ENCODE measurements at regions not wholly inside any gene's neighbourhood (a gene's known extent, or its start where the extent isn't known, plus 50 kb on each side); places are given as distances from the start of the nearest gene placed in this dataset.

GRCh38 chr16:85362443-85362842 lies 250.2 kb upstream of the CIBAR2 start:
- DNase-seq (ENCODE audit: low read depth), result no peak

- DNase-seq (ENCODE audit: low read depth), result no peak
These were observed 249.7 kb upstream of the GSE1 start for GRCh38 chr16:85363427-85363826.

- peak; percentile 12 for DNase-seq (ENCODE audit: low read depth)
These were observed 249.2 kb upstream of the GSE1 start for GRCh38 chr16:85363881-85364280.

- DNase-seq (ENCODE audit: low read depth), result no peak
These were observed 248.6 kb upstream of the GSE1 start for GRCh38 chr16:85364323-85365040.

GRCh38 chr16:85365120-85365519 lies 248.0 kb upstream of the GSE1 start:
- no peak for DNase-seq (ENCODE audit: low read depth)

GRCh38 chr16:85366031-85366763 lies 246.9 kb upstream of the GSE1 start:
- no peak for DNase-seq (ENCODE audit: low read depth)

- no peak for DNase-seq (ENCODE audit: low read depth)
These were observed 245.6 kb upstream of the GSE1 start for GRCh38 chr16:85367485-85367884.

- no peak for DNase-seq (ENCODE audit: low read depth)
These were observed 244.1 kb upstream of the GSE1 start for GRCh38 chr16:85369060-85369459.

- no peak for DNase-seq (ENCODE audit: low read depth)
These were observed 243.2 kb upstream of the GSE1 start for GRCh38 chr16:85369741-85370528.

GRCh38 chr16:85370543-85370880 lies 242.6 kb upstream of the GSE1 start:
- no peak for DNase-seq (ENCODE audit: low read depth)

GRCh38 chr16:85370881-85371651 lies 242.1 kb upstream of the GSE1 start:
- no peak for DNase-seq (ENCODE audit: low read depth)

GRCh38 chr16:85371948-85372347 lies 241.2 kb upstream of the GSE1 start:
- no peak for DNase-seq (ENCODE audit: low read depth)

GRCh38 chr16:85372627-85373372 lies 240.3 kb upstream of the GSE1 start:
- no peak for DNase-seq (ENCODE audit: low read depth)

GRCh38 chr16:85373741-85374570 lies 239.2 kb upstream of the GSE1 start:
- DNase-seq (ENCODE audit: low read depth), result no peak

- DNase-seq (ENCODE audit: low read depth), result no peak
These were observed 238.6 kb upstream of the GSE1 start for GRCh38 chr16:85374571-85374872.

- no peak for DNase-seq (ENCODE audit: low read depth)
These were observed 237.8 kb upstream of the GSE1 start for GRCh38 chr16:85375282-85375681.

- no peak for DNase-seq (ENCODE audit: low read depth)
These were observed 236.6 kb upstream of the GSE1 start for GRCh38 chr16:85376292-85377095.

GRCh38 chr16:85377388-85378144 lies 235.6 kb upstream of the GSE1 start:
- no peak for DNase-seq (ENCODE audit: low read depth)

Measured in fibroblast of the conjunctiva (primary cell).